Endothelial cell of umbilical vein (primary cell): ENCODE measurements at regions not wholly inside any gene's neighbourhood (a gene's known extent, or its start where the extent isn't known, plus 50 kb on each side); places are given as distances from the start of the nearest gene placed in this dataset.

ENCODE experiments used
- BruUV-seq: library from RNA; stranded (reverse); fragments of 400-500 nt; replicated peaks from 2 replicates; lab custom pipeline; 2021; lab: Mats Ljungman, UMichigan
- CTCF ChIA-PET: fragments of 300-600, 350-600 bp; sonication (Branson Sonifier 250); formaldehyde crosslinking; loops from one replicate; lab custom pipeline; 2021; ENCODE audit warnings: antibody characterized with exemption, inconsistent platforms; lab: Charles Lee
- POLR2A ChIA-PET: fragments of 300-600, 350-600 bp; sonication (Branson Sonifier 250); formaldehyde crosslinking; loops from one replicate; lab custom pipeline; 2021; ENCODE audit warnings: antibody characterized with exemption, inconsistent platforms; lab: Charles Lee
- DNase-seq: peaks from one replicate; pipeline ENCODE4 v3.0.0-alpha.2; 2011; ENCODE audit warnings: low read depth, low spot score
- FAIRE-seq: peaks from 2 replicates; lab custom pipeline; 2011; peaks lifted over from hg19 to GRCh38; lab: Jason Lieb, UNC
- H2AFZ ChIP-seq: 2 replicates; pipeline ENCODE4 v1.6.0; 2012; ENCODE audit warnings: low read depth, low read length, control low read depth, inconsistent platforms
- H3K27ac ChIP-seq: 2 replicates; pipeline ENCODE4 v1.5.1; 2011; ENCODE audit warnings: low read depth, mild to moderate bottlenecking, control low read depth, low read length, moderate library complexity; ENCODE audit not compliant: insufficient read depth
- H3K27me3 ChIP-seq, 2 experiments: 2 replicates each; pipeline versions ENCODE4 v1.6.0 to v1.6.1; 2011; ENCODE audit warnings: low read length in 2 of 2, mixed read lengths in 1 of 2; ENCODE audit not compliant: control insufficient read depth in 2 of 2, insufficient read depth in 2 of 2
- H3K36me3 ChIP-seq, 2 experiments: 2 replicates in 1 of 2; 3 replicates in 1 of 2; pipeline ENCODE4 v1.5.1; 2011; ENCODE audit warnings: low read length in 2 of 2, mild to moderate bottlenecking in 1 of 2, moderate library complexity in 1 of 2; ENCODE audit not compliant: control insufficient read depth in 2 of 2, insufficient read depth in 2 of 2; ENCODE audit errors: extremely low read depth in 1 of 2
- H3K4me1 ChIP-seq: 3 replicates; pipeline ENCODE4 v1.5.1; 2011; ENCODE audit warnings: mild to moderate bottlenecking, low read length; ENCODE audit not compliant: control insufficient read depth, insufficient read depth; ENCODE audit errors: extremely low read depth
- H3K4me2 ChIP-seq: 2 replicates; pipeline ENCODE4 v1.6.1; 2011; ENCODE audit warnings: low read length, control low read depth, mixed read lengths; ENCODE audit not compliant: insufficient read depth
- H3K4me3 ChIP-seq, 3 experiments: fragments of 200-600 bp in 1 of 3; sonication (generic), shearing (Covaris generic) in 1 of 3; replicated peaks in 1 of 3; 2 replicates each; pipeline ENCODE4 v1.5.1; 2011 to 2016; ENCODE audit warnings: control low read depth in 3 of 3, low read length in 3 of 3, mild to moderate bottlenecking in 2 of 3, inconsistent platforms in 1 of 3, low read depth in 1 of 3, moderate library complexity in 1 of 3; ENCODE audit not compliant: insufficient read depth in 1 of 3
- H3K79me2 ChIP-seq: 2 replicates; pipeline ENCODE4 v1.6.0; 2012; ENCODE audit warnings: low read length, inconsistent platforms; ENCODE audit not compliant: control insufficient read depth, insufficient read depth
- H3K9ac ChIP-seq: replicated peaks from 2 replicates; pipeline ENCODE3; 2011; ENCODE audit warnings: low read length, control low read depth; ENCODE audit not compliant: insufficient read depth; ENCODE audit errors: extremely low read depth
- H3K9me1 ChIP-seq: replicated peaks from 3 replicates; pipeline ENCODE4 v1.6.0; 2011; ENCODE audit warnings: mild to moderate bottlenecking, low read length; ENCODE audit not compliant: control insufficient read depth, insufficient read depth; ENCODE audit errors: extremely low read depth
- H3K9me3 ChIP-seq: replicated peaks from 2 replicates; pipeline ENCODE4 v1.5.1; 2012; ENCODE audit warnings: low read length, inconsistent platforms; ENCODE audit not compliant: control insufficient read depth, insufficient read depth
- H4K20me1 ChIP-seq: replicated peaks from 2 replicates; pipeline ENCODE3; 2011; ENCODE audit warnings: mild to moderate bottlenecking, low read length; ENCODE audit not compliant: control insufficient read depth, insufficient read depth; ENCODE audit errors: extremely low read depth
- CTCF ChIP-seq, 2 donors: IDR thresholded peaks; 1 replicate in 1 of 2; 2 replicates in 1 of 2; pipeline ENCODE4 v1.5.1; 2011; ENCODE audit warnings: low read length in 2 of 2, mild to moderate bottlenecking in 2 of 2, moderate library complexity in 2 of 2, control low read depth in 1 of 2, inconsistent platforms in 1 of 2, low read depth in 1 of 2; ENCODE audit not compliant: insufficient read depth in 1 of 2; ENCODE audit errors: extremely low read depth in 1 of 2
- EZH2 ChIP-seq: IDR thresholded peaks from 2 replicates; pipeline ENCODE4 v1.6.1; 2012; ENCODE audit warnings: borderline replicate concordance, low read depth, mild to moderate bottlenecking, moderate library complexity, low read length, inconsistent platforms; ENCODE audit not compliant: severe bottlenecking
- FOS ChIP-seq: IDR thresholded peaks from 2 replicates; pipeline ENCODE4 v1.6.1; 2011; ENCODE audit warnings: mild to moderate bottlenecking, low read length, moderate library complexity, borderline replicate concordance; ENCODE audit not compliant: insufficient read depth
- GATA2 ChIP-seq: IDR thresholded peaks from 2 replicates; pipeline ENCODE4 v1.7.0; 2011; ENCODE audit warnings: low read depth, mild to moderate bottlenecking, moderate library complexity, mixed read lengths, low read length; ENCODE audit not compliant: insufficient read length, insufficient read depth
- JUN ChIP-seq: IDR thresholded peaks from 2 replicates; pipeline ENCODE4 v1.6.1; 2011; ENCODE audit warnings: borderline replicate concordance, low read depth; ENCODE audit not compliant: insufficient read length, insufficient read depth
- MYC ChIP-seq: IDR thresholded peaks from one replicate; pipeline ENCODE4 v1.6.1; 2011; ENCODE audit warnings: mild to moderate bottlenecking, low read depth, low read length
- POLR2A ChIP-seq: IDR thresholded peaks from 2 replicates; pipeline ENCODE4 v1.6.1; 2012; ENCODE audit warnings: low read depth, mild to moderate bottlenecking, control low read depth, low read length
- POLR2AphosphoS5 ChIP-seq: IDR thresholded peaks from 2 replicates; pipeline ENCODE4 v1.6.1; 2012; ENCODE audit warnings: low read depth, mild to moderate bottlenecking, control low read depth, low read length, moderate library complexity; ENCODE audit not compliant: insufficient read depth
- dilution Hi-C: fragments of 300-500 bp; cut with MboI; formaldehyde crosslinking; loops from one replicate; pipeline ENCODE4 v1.15.0; 2019; ENCODE audit warnings: low sequenced_read_pairs; ENCODE audit not compliant: extremely low pct_ligation_motif_present
- intact Hi-C: fragments of 100-400 bp; cut with micrococcal nuclease; formaldehyde crosslinking; loops from one replicate; pipeline ENCODE4 v1.10.0; 2022
- TF ChIP-seq, protein P1 (sequence below): IDR thresholded peaks from 2 replicates; pipeline ENCODE4 v1.6.1; 2011; ENCODE audit not compliant: insufficient read depth, insufficient read length

GRCh38 chr13:67489016-67489415 lies 258.9 kb upstream of the PCDH9 start:
- H3K79me2 ChIP-seq, result no peaks in the 10 kb centered on the region
- CTCF ChIA-PET, result no interaction called here
- intact Hi-C loops (no loop called here), dilution Hi-C loops (no loop called here)
- no peaks in the 10 kb centered on the region for H4K20me1 ChIP-seq
- H3K4me2 ChIP-seq, result no peak overlapping the region
- TF ChIP-seq JUN (no peak), FOS (no peak), MYC (no peak), POLR2AphosphoS5 (no peak), POLR2A (no peak), CTCF (IDR thresholded peaks at IDR 0.05; ENCODE audit: extremely low read depth in 1 of 2, insufficient read depth in 1 of 2, low read depth in 1 of 2, low read length in 2 of 2) (no peak), EZH2 (no peak), GATA2 (no peak)
- TF ChIP-seq, protein P1, sequence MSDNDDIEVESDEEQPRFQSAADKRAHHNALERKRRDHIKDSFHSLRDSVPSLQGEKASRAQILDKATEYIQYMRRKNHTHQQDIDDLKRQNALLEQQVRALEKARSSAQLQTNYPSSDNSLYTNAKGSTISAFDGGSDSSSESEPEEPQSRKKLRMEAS, result no peak
- POLR2A ChIA-PET, result no interaction called here
- H3K4me1 ChIP-seq, result no peaks in the 10 kb centered on the region
- no peak overlapping the region for H3K4me3 ChIP-seq
- no peaks in the 10 kb centered on the region for H3K9me3 ChIP-seq
- no peaks in the 10 kb centered on the region for H3K27me3 ChIP-seq
- no peaks in the 10 kb centered on the region for H3K36me3 ChIP-seq
- no peak for FAIRE-seq
- H3K27ac ChIP-seq, result no peak overlapping the region
- no peaks in the 10 kb centered on the region for H3K9me1 ChIP-seq
- DNase-seq, result no peak
- no peak overlapping the region for H2AFZ ChIP-seq
- BruUV-seq, result no TSS peak
- no peak overlapping the region for H3K9ac ChIP-seq
